SK-N-SH (cell line): ENCODE measurements at regions not wholly inside any gene's neighbourhood (a gene's known extent, or its start where the extent isn't known, plus 50 kb on each side); places are given as distances from the start of the nearest gene placed in this dataset.

Source experiments
- CHD2 ChIP-seq: fragments of 150-350 bp; IDR thresholded peaks from 2 replicates; pipeline ENCODE4 v1.6.1; 2018; ENCODE audit warnings: low read length; ENCODE audit not compliant: partially characterized antibody
- CTCF ChIP-seq: fragments of 200-600 bp; sonication (generic); IDR thresholded peaks from 2 replicates; pipeline ENCODE4 v1.6.1; 2017; ENCODE audit warnings: antibody characterized with exemption, mild to moderate bottlenecking, moderate library complexity
- EP300 ChIP-seq, 2 experiments: IDR thresholded peaks; 2 replicates each; pipeline versions ENCODE4 v1.4.0 to v1.6.1; 2012; ENCODE audit warnings: borderline replicate concordance in 1 of 2, low read depth in 1 of 2, low read length in 1 of 2
- FOXM1 ChIP-seq: IDR thresholded peaks from 2 replicates; pipeline ENCODE4 v1.4.0; 2012; ENCODE audit warnings: low read depth, mild to moderate bottlenecking
- GATA2 ChIP-seq: sonication (generic); formaldehyde crosslinking; IDR thresholded peaks from 2 replicates; pipeline ENCODE4 v1.5.0; 2020; ENCODE audit warnings: mild to moderate bottlenecking, missing genetic modification reagents
- IRF3 ChIP-seq: fragments of 150-350 bp; IDR thresholded peaks from 2 replicates; pipeline ENCODE4 v1.6.1; 2016; ENCODE audit warnings: mild to moderate bottlenecking, low read depth, low read length
- PBX3 ChIP-seq: IDR thresholded peaks from 2 replicates; pipeline ENCODE4; 2012
- POLR2AphosphoS5 ChIP-seq: IDR thresholded peaks from 2 replicates; pipeline ENCODE4 v1.6.1; 2012; ENCODE audit warnings: low read depth, low read length
- RAD21 ChIP-seq: IDR thresholded peaks from 2 replicates; pipeline ENCODE4 v1.6.1; 2012; ENCODE audit warnings: mild to moderate bottlenecking, low read length
- REST ChIP-seq: IDR thresholded peaks from 2 replicates; pipeline ENCODE4 v1.6.1; 2012; ENCODE audit warnings: mild to moderate bottlenecking, low read depth, low read length, moderate library complexity
- TAF1 ChIP-seq: IDR thresholded peaks from 2 replicates; pipeline ENCODE4 v1.6.1; 2012; ENCODE audit warnings: low read depth, mild to moderate bottlenecking, low read length, moderate library complexity, borderline replicate concordance
- YY1 ChIP-seq: IDR thresholded peaks from 2 replicates; pipeline ENCODE4 v1.4.0; 2012; ENCODE audit warnings: low read depth, mild to moderate bottlenecking
- ZBTB33 ChIP-seq: IDR thresholded peaks from 2 replicates; pipeline ENCODE4 v1.4.0; 2012; ENCODE audit warnings: low read depth, borderline replicate concordance

- no peak for TF ChIP-seq IRF3
- TF ChIP-seq CTCF = no peak
- TF ChIP-seq EP300 (IDR thresholded peaks at IDR 0.05; ENCODE audit: borderline replicate concordance in 1 of 2, low read depth in 1 of 2, low read length in 1 of 2) = no peak
- no peak for TF ChIP-seq TAF1
- no peak for TF ChIP-seq POLR2AphosphoS5
- TF ChIP-seq REST = no peak
- TF ChIP-seq FOXM1 = no peak
- TF ChIP-seq PBX3 = no peak
- no peak for TF ChIP-seq CHD2
- TF ChIP-seq RAD21 = no peak
- no peak for TF ChIP-seq YY1
- no peak for TF ChIP-seq ZBTB33
- no peak for TF ChIP-seq GATA2 (CRISPR knock-in tag)
Measured at GRCh38 chr20:62540504-62540903, 64.7 kb upstream of the GATA5 start.
